Lower lobe of right lung (tissue), 2 donors: ENCODE measurements at regions not wholly inside any gene's neighbourhood (a gene's known extent, or its start where the extent isn't known, plus 50 kb on each side); places are given as distances from the start of the nearest gene placed in this dataset.

ENCODE experiments used
- ATAC-seq, 2 donors: fragments of 200-7000 bp; cut with Tn5 transposase; one replicate each; pipeline ENCODE4 v1.9.1; 2020 to 2022; ENCODE audit warnings: mild to moderate bottlenecking in 2 of 2, moderate library complexity in 2 of 2
- DNase-seq: peaks from one replicate; pipeline ENCODE4 v3.0.0-alpha.2; 2020
- H3K27ac ChIP-seq: fragments of 200-600 bp; one replicate; pipeline ENCODE4 v1.8.0; 2022
- H3K27me3 ChIP-seq: fragments of 200-600 bp; one replicate; pipeline ENCODE4 v1.8.0; 2022; ENCODE audit warnings: low read depth
- H3K36me3 ChIP-seq: fragments of 200-600 bp; one replicate; pipeline ENCODE4 v1.8.0; 2022; ENCODE audit warnings: mild to moderate bottlenecking
- H3K4me1 ChIP-seq: fragments of 200-600 bp; one replicate; pipeline ENCODE4 v1.8.0; 2022
- H3K4me3 ChIP-seq: fragments of 200-600 bp; one replicate; pipeline ENCODE4 v1.8.0; 2022; ENCODE audit warnings: mild to moderate bottlenecking
- H3K9me3 ChIP-seq: fragments of 200-600 bp; one replicate; pipeline ENCODE4 v1.8.0; 2022
- intact Hi-C: fragments of 100-400 bp; cut with DNase I; formaldehyde crosslinking; loops from one replicate; pipeline ENCODE4 v1.11.0; 2022
- TF ChIP-seq, protein P1 (sequence below): fragments of 200-600 bp; IDR thresholded peaks from one replicate; pipeline ENCODE4 v1.8.0; 2022; ENCODE audit warnings: antibody characterized with exemption, mild to moderate bottlenecking
- donor health status: DM: no; HTN: yes; CAD: no; lungs with severe emphysema.

GRCh38 chrX:129230850-129231512, 292.3 kb downstream of the SMARCA1 start:
- no peaks in the 10 kb centered on the region for H3K4me1 ChIP-seq
- no peak for ATAC-seq
- intact Hi-C loops: no loop called here

DNA sequence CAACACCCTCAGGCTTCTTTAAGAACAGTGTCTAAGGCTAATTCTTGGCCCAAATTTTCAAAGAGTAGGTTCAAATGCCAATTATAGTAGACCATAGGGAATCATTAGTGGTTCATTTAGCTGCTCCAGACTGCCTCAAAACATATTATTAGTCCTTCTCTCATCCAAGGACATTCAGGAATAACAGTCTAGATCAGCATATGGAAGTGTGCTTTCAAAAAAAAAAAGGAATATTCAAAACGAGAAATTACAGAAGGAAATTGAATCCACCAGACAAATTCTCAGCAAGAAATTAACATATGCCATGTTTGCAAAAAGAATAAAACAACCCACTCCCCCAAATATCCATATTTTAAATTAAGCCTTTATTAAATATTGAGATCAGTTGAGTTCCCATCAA, 293.1 kb downstream of the SMARCA1 start:
- Histone ChIP-seq H3K27ac (no peak overlapping the region), H3K9me3 (no peaks in the 10 kb centered on the region), H3K27me3 (no peaks in the 10 kb centered on the region), H3K36me3 (no peaks in the 10 kb centered on the region), H3K4me1 (no peaks in the 10 kb centered on the region), H3K4me3 (no peak overlapping the region)
- no peak for DNase-seq
- TF ChIP-seq, protein P1, sequence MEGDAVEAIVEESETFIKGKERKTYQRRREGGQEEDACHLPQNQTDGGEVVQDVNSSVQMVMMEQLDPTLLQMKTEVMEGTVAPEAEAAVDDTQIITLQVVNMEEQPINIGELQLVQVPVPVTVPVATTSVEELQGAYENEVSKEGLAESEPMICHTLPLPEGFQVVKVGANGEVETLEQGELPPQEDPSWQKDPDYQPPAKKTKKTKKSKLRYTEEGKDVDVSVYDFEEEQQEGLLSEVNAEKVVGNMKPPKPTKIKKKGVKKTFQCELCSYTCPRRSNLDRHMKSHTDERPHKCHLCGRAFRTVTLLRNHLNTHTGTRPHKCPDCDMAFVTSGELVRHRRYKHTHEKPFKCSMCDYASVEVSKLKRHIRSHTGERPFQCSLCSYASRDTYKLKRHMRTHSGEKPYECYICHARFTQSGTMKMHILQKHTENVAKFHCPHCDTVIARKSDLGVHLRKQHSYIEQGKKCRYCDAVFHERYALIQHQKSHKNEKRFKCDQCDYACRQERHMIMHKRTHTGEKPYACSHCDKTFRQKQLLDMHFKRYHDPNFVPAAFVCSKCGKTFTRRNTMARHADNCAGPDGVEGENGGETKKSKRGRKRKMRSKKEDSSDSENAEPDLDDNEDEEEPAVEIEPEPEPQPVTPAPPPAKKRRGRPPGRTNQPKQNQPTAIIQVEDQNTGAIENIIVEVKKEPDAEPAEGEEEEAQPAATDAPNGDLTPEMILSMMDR: no peak
- intact Hi-C loops: no loop called here
- no peak for ATAC-seq

More at GRCh38 chrX:129230850-129231512, 292.3 kb downstream of the SMARCA1 start:
- H3K27ac ChIP-seq: no peak overlapping the region
- no peak for DNase-seq
- TF ChIP-seq, protein P1: no peak
- no peaks in the 10 kb centered on the region for H3K36me3 ChIP-seq
- H3K9me3 ChIP-seq: no peaks in the 10 kb centered on the region
- H3K4me3 ChIP-seq: no peak overlapping the region
- H3K27me3 ChIP-seq: no peaks in the 10 kb centered on the region

DNA sequence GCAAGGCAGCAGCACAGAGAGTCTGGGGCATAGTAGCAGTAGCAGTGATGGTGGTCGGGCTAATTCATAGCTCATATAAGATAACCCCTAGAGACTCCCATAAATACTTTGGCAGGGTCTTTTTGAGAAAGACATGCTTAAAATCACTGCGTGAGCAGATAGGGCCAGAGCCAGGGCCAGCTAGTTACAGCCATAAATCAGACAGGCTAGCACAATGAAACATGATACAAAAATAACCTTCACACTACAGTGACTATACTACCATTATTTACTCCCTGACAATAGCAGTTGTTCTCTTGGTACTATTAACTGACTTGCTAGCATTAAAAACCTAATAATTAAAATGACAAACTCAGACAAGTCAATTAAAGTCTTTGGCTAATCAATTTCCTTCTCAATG, 295.9 kb downstream of the SMARCA1 start:
- no peak for DNase-seq
- H3K27me3 ChIP-seq: no peaks in the 10 kb centered on the region
- no peak overlapping the region for H3K27ac ChIP-seq
- no peak overlapping the region for H3K4me3 ChIP-seq
- ATAC-seq: no peak
- H3K4me1 ChIP-seq: no peaks in the 10 kb centered on the region
- TF ChIP-seq, protein P1: no peak
- no peaks in the 10 kb centered on the region for H3K36me3 ChIP-seq
- intact Hi-C loops: no loop called here
- no peaks in the 10 kb centered on the region for H3K9me3 ChIP-seq

GRCh38 chrX:129193357-129193756, 329.9 kb downstream of the SMARCA1 start:
- DNase-seq (no peak), ATAC-seq (no peak)
- TF ChIP-seq, protein P1: no peak
- intact Hi-C loops: no loop called here
- no peaks in the 10 kb centered on the region for H3K4me1 ChIP-seq
- no peak overlapping the region for H3K27ac ChIP-seq
- H3K36me3 ChIP-seq: no peaks in the 10 kb centered on the region
- H3K9me3 ChIP-seq: no peaks in the 10 kb centered on the region
- no peak overlapping the region for H3K4me3 ChIP-seq
- no peaks in the 10 kb centered on the region for H3K27me3 ChIP-seq

- intact Hi-C loops: no loop called here
- H3K9me3 ChIP-seq: no peaks in the 10 kb centered on the region
Observed at GRCh38 chrX:129188231-129188630, 335.1 kb downstream of the SMARCA1 start.

More at GRCh38 chrX:129188231-129188630, 335.1 kb downstream of the SMARCA1 start:
- Histone ChIP-seq H3K36me3 (no peaks in the 10 kb centered on the region), H3K4me3 (no peak overlapping the region), H3K27ac (no peak overlapping the region), H3K27me3 (no peaks in the 10 kb centered on the region), H3K4me1 (no peaks in the 10 kb centered on the region)
- TF ChIP-seq, protein P1: no peak
- DNase-seq: no peak
- no peak for ATAC-seq
